A673 (cell line): ENCODE measurements at regions not wholly inside any gene's neighbourhood (a gene's known extent, or its start where the extent isn't known, plus 50 kb on each side); places are given as distances from the start of the nearest gene placed in this dataset.

Source experiments
- CTCF ChIP-seq: fragments of 300-800, 200-600 bp; sonication (generic); conservative IDR thresholded peaks from 2 replicates; pipeline ENCODE4 v1.5.1; 2017; ENCODE audit warnings: low read depth, mild to moderate bottlenecking, antibody characterized with exemption, low read length, moderate library complexity, mixed read lengths
- EZH2 ChIP-seq: fragments of 200-600 bp; sonication (generic); IDR thresholded peaks from 2 replicates; pipeline ENCODE4 v1.6.1; 2017; ENCODE audit warnings: borderline replicate concordance, low read depth, mild to moderate bottlenecking, mixed read lengths, antibody characterized with exemption, low read length; ENCODE audit not compliant: poor library complexity, severe bottlenecking

DNA sequence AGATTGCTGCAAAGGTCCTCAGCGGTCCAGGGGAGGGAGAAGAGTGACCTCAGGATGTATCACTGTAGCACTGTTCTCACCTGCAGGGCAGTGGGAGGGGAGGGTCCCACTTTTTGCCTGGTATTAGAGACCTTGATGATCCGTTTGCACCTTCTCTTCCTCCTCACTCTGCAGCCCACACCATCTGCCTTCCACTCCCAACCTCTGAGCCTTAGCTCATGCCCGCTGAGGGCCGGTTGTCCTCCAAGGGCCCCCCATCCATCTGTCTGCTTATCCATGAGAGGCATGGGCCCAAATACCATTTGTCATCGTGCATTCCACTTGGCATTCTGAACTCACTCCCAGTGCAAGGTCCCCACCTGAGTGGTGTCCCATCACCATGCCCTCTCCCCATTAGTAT is 64.6 kb upstream of the PCBD1 start:
- TF ChIP-seq CTCF, result no peak
- no peak for TF ChIP-seq EZH2
